Tibial nerve (tissue), 4 donors: ENCODE measurements at regions not wholly inside any gene's neighbourhood (a gene's known extent, or its start where the extent isn't known, plus 50 kb on each side); places are given as distances from the start of the nearest gene placed in this dataset.

Experiments used
- EP300 ChIP-seq, 2 donors: sonication (generic); formaldehyde crosslinking; IDR thresholded peaks; one replicate each; pipeline ENCODE4 v1.6.1; 2017; ENCODE audit warnings: antibody characterized with exemption in 2 of 2, mild to moderate bottlenecking in 1 of 2
- POLR2A ChIP-seq, 2 donors: fragments of 450-650 bp; IDR thresholded peaks; one replicate each; pipeline ENCODE4 v1.6.1; 2017; ENCODE audit warnings: antibody characterized with exemption in 2 of 2, mild to moderate bottlenecking in 2 of 2, moderate library complexity in 2 of 2
- TF ChIP-seq, protein P1 (sequence below), 5 experiments: fragments of 200-600 bp in 3 of 5; fragments of 450-650 bp in 2 of 5; sonication (generic) in 3 of 5; IDR thresholded peaks; one replicate each; pipeline ENCODE4 v1.5.1; 2016 to 2019; ENCODE audit warnings: antibody characterized with exemption in 5 of 5, mild to moderate bottlenecking in 3 of 5, moderate library complexity in 2 of 5

DNA sequence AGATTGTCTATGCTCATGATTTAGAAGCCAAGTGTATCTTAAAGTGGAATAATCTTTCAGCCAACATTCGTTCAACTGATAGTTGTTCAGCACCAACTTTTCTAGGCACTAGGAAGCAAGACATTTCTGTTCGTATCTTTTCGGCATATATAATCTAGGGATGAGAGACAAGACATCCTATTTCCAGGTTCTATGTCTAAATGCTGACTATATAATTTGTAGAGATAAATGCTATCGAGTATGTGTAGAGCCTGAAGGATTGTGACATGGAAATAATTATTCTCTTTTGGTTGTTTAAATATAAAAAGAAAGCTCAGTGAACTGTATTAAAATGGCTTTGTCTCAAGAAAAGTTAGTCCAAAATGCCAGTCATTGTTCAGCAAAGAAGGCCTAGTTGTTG is 371.6 kb downstream of the DOK5 start:
- TF ChIP-seq, protein P1, sequence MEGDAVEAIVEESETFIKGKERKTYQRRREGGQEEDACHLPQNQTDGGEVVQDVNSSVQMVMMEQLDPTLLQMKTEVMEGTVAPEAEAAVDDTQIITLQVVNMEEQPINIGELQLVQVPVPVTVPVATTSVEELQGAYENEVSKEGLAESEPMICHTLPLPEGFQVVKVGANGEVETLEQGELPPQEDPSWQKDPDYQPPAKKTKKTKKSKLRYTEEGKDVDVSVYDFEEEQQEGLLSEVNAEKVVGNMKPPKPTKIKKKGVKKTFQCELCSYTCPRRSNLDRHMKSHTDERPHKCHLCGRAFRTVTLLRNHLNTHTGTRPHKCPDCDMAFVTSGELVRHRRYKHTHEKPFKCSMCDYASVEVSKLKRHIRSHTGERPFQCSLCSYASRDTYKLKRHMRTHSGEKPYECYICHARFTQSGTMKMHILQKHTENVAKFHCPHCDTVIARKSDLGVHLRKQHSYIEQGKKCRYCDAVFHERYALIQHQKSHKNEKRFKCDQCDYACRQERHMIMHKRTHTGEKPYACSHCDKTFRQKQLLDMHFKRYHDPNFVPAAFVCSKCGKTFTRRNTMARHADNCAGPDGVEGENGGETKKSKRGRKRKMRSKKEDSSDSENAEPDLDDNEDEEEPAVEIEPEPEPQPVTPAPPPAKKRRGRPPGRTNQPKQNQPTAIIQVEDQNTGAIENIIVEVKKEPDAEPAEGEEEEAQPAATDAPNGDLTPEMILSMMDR (IDR thresholded peaks at IDR 0.05): no peak
- TF ChIP-seq POLR2A (IDR thresholded peaks at IDR 0.05): no peak
- TF ChIP-seq EP300 (IDR thresholded peaks at IDR 0.05): no peak
